ENCODE measurements at regions not wholly inside any gene's neighbourhood (a gene's known extent, or its start where the extent isn't known, plus 50 kb on each side); places are given as distances from the start of the nearest gene placed in this dataset.

- TF ChIP-seq, protein P1, sequence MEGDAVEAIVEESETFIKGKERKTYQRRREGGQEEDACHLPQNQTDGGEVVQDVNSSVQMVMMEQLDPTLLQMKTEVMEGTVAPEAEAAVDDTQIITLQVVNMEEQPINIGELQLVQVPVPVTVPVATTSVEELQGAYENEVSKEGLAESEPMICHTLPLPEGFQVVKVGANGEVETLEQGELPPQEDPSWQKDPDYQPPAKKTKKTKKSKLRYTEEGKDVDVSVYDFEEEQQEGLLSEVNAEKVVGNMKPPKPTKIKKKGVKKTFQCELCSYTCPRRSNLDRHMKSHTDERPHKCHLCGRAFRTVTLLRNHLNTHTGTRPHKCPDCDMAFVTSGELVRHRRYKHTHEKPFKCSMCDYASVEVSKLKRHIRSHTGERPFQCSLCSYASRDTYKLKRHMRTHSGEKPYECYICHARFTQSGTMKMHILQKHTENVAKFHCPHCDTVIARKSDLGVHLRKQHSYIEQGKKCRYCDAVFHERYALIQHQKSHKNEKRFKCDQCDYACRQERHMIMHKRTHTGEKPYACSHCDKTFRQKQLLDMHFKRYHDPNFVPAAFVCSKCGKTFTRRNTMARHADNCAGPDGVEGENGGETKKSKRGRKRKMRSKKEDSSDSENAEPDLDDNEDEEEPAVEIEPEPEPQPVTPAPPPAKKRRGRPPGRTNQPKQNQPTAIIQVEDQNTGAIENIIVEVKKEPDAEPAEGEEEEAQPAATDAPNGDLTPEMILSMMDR (conservative IDR thresholded peaks at IDR 0.05 in 1 of 2, IDR thresholded peaks at IDR 0.05 in 1 of 2; ENCODE audit: extremely low read depth in 1 of 2, insufficient read depth in 1 of 2, low read depth in 1 of 2, low read length in 2 of 2): no peak
- TF ChIP-seq EZH2 (IDR thresholded peaks at IDR 0.05; ENCODE audit: borderline replicate concordance, low read length): no peak
These were observed 469.8 kb downstream of the BMP2 start for GRCh38 chr20:7237251-7237650.

All from mammary epithelial cell (primary cell).